HEK293 (cell line): ENCODE measurements at regions not wholly inside any gene's neighbourhood (a gene's known extent, or its start where the extent isn't known, plus 50 kb on each side); places are given as distances from the start of the nearest gene placed in this dataset.

Source experiments
- OVOL3 ChIP-seq: fragments of 450-650 bp; formaldehyde crosslinking; IDR thresholded peaks from 2 replicates; pipeline ENCODE4 v1.5.1; 2016; ENCODE audit warnings: missing biosample characterization, missing genetic modification characterization
- RBAK ChIP-seq: fragments of 450-650 bp; formaldehyde crosslinking; IDR thresholded peaks from 2 replicates; pipeline ENCODE4 v1.5.1; 2016; ENCODE audit warnings: missing biosample characterization, missing genetic modification characterization
- ZNF146 ChIP-seq: fragments of 450-650 bp; formaldehyde crosslinking; IDR thresholded peaks from 2 replicates; pipeline ENCODE4 v1.5.1; 2016; ENCODE audit warnings: missing biosample characterization, missing genetic modification characterization
- ZNF843 ChIP-seq: fragments of 450-650 bp; formaldehyde crosslinking; IDR thresholded peaks from 2 replicates; pipeline ENCODE4 v1.5.1; 2016; ENCODE audit warnings: missing biosample characterization, missing genetic modification characterization
- TF ChIP-seq, protein P1 (sequence below): fragments of 450-650 bp; formaldehyde crosslinking; IDR thresholded peaks from 2 replicates; pipeline ENCODE4 v1.5.1; 2016; ENCODE audit warnings: missing biosample characterization, missing genetic modification characterization, borderline replicate concordance
- TF ChIP-seq, protein P2 (sequence below): fragments of 450-650 bp; formaldehyde crosslinking; IDR thresholded peaks from 2 replicates; pipeline ENCODE4 v1.5.1; 2016; ENCODE audit warnings: missing biosample characterization, missing genetic modification characterization
- TF ChIP-seq, protein P3 (sequence below): fragments of 450-650 bp; formaldehyde crosslinking; IDR thresholded peaks from 2 replicates; pipeline ENCODE4 v1.5.1; 2016; ENCODE audit warnings: missing biosample characterization, missing genetic modification characterization

DNA sequence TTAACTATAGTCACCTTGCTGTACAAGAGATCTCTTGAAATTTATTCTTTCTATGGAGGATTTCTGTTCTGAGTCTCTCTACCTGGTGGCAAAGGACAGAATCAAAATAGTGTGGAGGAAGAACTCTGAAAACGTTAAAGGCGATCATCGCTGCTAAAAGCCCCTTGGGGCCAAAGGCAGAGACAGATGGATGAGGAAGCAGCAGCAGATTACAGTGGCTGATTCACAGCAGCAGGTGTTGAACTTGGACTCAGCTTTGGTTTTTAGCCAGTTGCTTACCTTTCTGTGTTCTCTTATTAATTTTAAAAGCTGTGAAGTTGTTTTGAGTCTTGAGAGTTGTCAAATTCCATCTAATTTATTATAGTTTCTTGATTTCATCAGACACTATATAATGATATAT lies 956.1 kb upstream of the GOT2 start:
- TF ChIP-seq, protein P1, sequence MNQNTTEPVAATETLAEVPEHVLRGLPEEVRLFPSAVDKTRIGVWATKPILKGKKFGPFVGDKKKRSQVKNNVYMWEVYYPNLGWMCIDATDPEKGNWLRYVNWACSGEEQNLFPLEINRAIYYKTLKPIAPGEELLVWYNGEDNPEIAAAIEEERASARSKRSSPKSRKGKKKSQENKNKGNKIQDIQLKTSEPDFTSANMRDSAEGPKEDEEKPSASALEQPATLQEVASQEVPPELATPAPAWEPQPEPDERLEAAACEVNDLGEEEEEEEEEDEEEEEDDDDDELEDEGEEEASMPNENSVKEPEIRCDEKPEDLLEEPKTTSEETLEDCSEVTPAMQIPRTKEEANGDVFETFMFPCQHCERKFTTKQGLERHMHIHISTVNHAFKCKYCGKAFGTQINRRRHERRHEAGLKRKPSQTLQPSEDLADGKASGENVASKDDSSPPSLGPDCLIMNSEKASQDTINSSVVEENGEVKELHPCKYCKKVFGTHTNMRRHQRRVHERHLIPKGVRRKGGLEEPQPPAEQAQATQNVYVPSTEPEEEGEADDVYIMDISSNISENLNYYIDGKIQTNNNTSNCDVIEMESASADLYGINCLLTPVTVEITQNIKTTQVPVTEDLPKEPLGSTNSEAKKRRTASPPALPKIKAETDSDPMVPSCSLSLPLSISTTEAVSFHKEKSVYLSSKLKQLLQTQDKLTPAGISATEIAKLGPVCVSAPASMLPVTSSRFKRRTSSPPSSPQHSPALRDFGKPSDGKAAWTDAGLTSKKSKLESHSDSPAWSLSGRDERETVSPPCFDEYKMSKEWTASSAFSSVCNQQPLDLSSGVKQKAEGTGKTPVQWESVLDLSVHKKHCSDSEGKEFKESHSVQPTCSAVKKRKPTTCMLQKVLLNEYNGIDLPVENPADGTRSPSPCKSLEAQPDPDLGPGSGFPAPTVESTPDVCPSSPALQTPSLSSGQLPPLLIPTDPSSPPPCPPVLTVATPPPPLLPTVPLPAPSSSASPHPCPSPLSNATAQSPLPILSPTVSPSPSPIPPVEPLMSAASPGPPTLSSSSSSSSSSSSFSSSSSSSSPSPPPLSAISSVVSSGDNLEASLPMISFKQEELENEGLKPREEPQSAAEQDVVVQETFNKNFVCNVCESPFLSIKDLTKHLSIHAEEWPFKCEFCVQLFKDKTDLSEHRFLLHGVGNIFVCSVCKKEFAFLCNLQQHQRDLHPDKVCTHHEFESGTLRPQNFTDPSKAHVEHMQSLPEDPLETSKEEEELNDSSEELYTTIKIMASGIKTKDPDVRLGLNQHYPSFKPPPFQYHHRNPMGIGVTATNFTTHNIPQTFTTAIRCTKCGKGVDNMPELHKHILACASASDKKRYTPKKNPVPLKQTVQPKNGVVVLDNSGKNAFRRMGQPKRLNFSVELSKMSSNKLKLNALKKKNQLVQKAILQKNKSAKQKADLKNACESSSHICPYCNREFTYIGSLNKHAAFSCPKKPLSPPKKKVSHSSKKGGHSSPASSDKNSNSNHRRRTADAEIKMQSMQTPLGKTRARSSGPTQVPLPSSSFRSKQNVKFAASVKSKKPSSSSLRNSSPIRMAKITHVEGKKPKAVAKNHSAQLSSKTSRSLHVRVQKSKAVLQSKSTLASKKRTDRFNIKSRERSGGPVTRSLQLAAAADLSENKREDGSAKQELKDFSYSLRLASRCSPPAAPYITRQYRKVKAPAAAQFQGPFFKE (tag by site-specific recombination), result no peak
- TF ChIP-seq, protein P2, sequence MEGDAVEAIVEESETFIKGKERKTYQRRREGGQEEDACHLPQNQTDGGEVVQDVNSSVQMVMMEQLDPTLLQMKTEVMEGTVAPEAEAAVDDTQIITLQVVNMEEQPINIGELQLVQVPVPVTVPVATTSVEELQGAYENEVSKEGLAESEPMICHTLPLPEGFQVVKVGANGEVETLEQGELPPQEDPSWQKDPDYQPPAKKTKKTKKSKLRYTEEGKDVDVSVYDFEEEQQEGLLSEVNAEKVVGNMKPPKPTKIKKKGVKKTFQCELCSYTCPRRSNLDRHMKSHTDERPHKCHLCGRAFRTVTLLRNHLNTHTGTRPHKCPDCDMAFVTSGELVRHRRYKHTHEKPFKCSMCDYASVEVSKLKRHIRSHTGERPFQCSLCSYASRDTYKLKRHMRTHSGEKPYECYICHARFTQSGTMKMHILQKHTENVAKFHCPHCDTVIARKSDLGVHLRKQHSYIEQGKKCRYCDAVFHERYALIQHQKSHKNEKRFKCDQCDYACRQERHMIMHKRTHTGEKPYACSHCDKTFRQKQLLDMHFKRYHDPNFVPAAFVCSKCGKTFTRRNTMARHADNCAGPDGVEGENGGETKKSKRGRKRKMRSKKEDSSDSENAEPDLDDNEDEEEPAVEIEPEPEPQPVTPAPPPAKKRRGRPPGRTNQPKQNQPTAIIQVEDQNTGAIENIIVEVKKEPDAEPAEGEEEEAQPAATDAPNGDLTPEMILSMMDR (tag by site-specific recombination), result no peak
- TF ChIP-seq OVOL3 (tag by site-specific recombination) (no peak), ZNF843 (tag by site-specific recombination) (no peak), RBAK (no peak), ZNF146 (tag by site-specific recombination) (no peak)
- TF ChIP-seq, protein P3, sequence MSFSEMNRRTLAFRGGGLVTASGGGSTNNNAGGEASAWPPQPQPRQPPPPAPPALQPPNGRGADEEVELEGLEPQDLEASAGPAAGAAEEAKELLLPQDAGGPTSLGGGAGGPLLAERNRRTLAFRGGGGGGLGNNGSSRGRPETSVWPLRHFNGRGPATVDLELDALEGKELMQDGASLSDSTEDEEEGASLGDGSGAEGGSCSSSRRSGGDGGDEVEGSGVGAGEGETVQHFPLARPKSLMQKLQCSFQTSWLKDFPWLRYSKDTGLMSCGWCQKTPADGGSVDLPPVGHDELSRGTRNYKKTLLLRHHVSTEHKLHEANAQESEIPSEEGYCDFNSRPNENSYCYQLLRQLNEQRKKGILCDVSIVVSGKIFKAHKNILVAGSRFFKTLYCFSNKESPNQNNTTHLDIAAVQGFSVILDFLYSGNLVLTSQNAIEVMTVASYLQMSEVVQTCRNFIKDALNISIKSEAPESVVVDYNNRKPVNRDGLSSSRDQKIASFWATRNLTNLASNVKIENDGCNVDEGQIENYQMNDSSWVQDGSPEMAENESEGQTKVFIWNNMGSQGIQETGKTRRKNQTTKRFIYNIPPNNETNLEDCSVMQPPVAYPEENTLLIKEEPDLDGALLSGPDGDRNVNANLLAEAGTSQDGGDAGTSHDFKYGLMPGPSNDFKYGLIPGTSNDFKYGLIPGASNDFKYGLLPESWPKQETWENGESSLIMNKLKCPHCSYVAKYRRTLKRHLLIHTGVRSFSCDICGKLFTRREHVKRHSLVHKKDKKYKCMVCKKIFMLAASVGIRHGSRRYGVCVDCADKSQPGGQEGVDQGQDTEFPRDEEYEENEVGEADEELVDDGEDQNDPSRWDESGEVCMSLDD, result no peak
